Fibroblast of lung (primary cell): ENCODE measurements at regions not wholly inside any gene's neighbourhood (a gene's known extent, or its start where the extent isn't known, plus 50 kb on each side); places are given as distances from the start of the nearest gene placed in this dataset.

Experiments used
- EZH2 ChIP-seq: IDR thresholded peaks from 2 replicates; pipeline ENCODE4 v1.5.1; 2012; ENCODE audit warnings: low read length, control low read depth, mild to moderate bottlenecking; ENCODE audit errors: missing control alignments
- TF ChIP-seq, protein P1 (sequence below), 2 donors: IDR thresholded peaks in 1 of 2; conservative IDR thresholded peaks in 1 of 2; 1 replicate in 1 of 2; 2 replicates in 1 of 2; pipeline ENCODE4 v1.5.1; 2011 to 2012; ENCODE audit warnings: low read length in 2 of 2, control low read depth in 1 of 2, inconsistent platforms in 1 of 2, low read depth in 1 of 2, mild to moderate bottlenecking in 1 of 2

DNA sequence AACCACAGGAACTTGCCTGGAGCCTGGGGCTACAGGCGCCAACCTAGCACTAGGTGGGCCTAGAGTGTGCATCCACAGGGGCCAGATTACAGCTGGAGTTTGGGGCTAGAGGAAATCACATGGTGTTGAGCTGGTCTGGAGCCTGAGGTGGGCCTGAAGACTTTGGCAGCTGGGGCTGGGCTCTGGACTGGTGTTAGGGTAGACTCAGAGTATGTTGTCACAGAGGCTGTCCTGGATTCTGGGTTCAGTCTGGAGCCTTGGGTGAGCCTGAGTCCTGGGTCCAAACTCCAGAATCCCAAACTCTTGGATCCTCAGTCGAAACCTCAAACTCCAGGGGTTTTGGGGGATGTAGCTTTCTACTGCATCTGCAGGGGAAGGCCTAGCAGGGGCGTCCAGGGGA is 356.7 kb downstream of the FRK start:
- TF ChIP-seq, protein P1, sequence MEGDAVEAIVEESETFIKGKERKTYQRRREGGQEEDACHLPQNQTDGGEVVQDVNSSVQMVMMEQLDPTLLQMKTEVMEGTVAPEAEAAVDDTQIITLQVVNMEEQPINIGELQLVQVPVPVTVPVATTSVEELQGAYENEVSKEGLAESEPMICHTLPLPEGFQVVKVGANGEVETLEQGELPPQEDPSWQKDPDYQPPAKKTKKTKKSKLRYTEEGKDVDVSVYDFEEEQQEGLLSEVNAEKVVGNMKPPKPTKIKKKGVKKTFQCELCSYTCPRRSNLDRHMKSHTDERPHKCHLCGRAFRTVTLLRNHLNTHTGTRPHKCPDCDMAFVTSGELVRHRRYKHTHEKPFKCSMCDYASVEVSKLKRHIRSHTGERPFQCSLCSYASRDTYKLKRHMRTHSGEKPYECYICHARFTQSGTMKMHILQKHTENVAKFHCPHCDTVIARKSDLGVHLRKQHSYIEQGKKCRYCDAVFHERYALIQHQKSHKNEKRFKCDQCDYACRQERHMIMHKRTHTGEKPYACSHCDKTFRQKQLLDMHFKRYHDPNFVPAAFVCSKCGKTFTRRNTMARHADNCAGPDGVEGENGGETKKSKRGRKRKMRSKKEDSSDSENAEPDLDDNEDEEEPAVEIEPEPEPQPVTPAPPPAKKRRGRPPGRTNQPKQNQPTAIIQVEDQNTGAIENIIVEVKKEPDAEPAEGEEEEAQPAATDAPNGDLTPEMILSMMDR (conservative IDR thresholded peaks at IDR 0.05 in 1 of 2, IDR thresholded peaks at IDR 0.05 in 1 of 2; ENCODE audit: low read depth in 1 of 2, low read length in 2 of 2): no peak
- TF ChIP-seq EZH2: no peak
